Gastroesophageal sphincter (tissue), 2 donors: ENCODE measurements at regions not wholly inside any gene's neighbourhood (a gene's known extent, or its start where the extent isn't known, plus 50 kb on each side); places are given as distances from the start of the nearest gene placed in this dataset.

Experiments
- EP300 ChIP-seq: sonication (generic); formaldehyde crosslinking; IDR thresholded peaks from one replicate; pipeline ENCODE4 v1.6.1; 2017; ENCODE audit warnings: antibody characterized with exemption, mild to moderate bottlenecking
- POLR2A ChIP-seq, 2 donors: fragments of 450-650 bp; IDR thresholded peaks; one replicate each; pipeline ENCODE4 v1.6.1; 2017; ENCODE audit warnings: antibody characterized with exemption in 2 of 2, mild to moderate bottlenecking in 2 of 2, moderate library complexity in 1 of 2

DNA sequence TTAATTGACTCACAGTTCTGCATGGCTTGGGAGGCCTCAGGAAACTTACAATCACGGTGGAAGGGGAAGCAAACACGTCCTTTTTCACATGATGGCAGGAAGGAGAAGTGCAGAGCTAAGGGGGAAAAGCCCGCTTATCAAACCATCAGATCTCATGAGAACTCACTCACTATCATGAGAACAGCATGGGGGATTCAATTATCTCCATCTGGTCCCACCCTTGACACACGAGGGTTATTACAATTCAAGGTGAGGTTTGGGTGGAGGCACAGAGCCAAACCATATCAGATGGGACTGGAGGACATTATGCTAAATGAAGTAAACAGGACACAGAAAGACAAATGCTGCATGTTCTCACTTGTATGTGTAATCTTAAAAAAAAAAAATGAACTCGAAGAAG is 141.4 kb upstream of the HABP2 start:
- TF ChIP-seq POLR2A (IDR thresholded peaks at IDR 0.05) (no peak), EP300 (no peak)
